Liver (tissue), 7 donors: ENCODE measurements at regions not wholly inside any gene's neighbourhood (a gene's known extent, or its start where the extent isn't known, plus 50 kb on each side); places are given as distances from the start of the nearest gene placed in this dataset.

Source experiments
- DNase-seq: peaks from one replicate; pipeline ENCODE4 v3.0.0-alpha.2; 2017; ENCODE audit warnings: low spot score
- H3K27ac ChIP-seq, 2 donors: one replicate each; pipeline ENCODE4 v1.7.0; 2013; ENCODE audit warnings: inconsistent platforms in 2 of 2, low read length in 2 of 2, control low read depth in 1 of 2, low read depth in 1 of 2, mild to moderate bottlenecking in 1 of 2
- H3K27me3 ChIP-seq, 4 donors: one replicate each; pipeline versions ENCODE4 v1.6.1 to v1.7.0; 2013; ENCODE audit warnings: low read length in 3 of 4, inconsistent platforms in 1 of 4, mild to moderate bottlenecking in 1 of 4, moderate library complexity in 1 of 4; ENCODE audit not compliant: control insufficient read depth in 4 of 4, insufficient read depth in 4 of 4
- H3K36me3 ChIP-seq, 4 donors: one replicate each; pipeline versions ENCODE4 v1.6.1 to v1.7.0; 2013; ENCODE audit warnings: low read length in 3 of 4, mild to moderate bottlenecking in 3 of 4, low read depth in 1 of 4, moderate library complexity in 1 of 4; ENCODE audit not compliant: control insufficient read depth in 4 of 4, insufficient read depth in 3 of 4
- H3K4me1 ChIP-seq, 4 donors: one replicate each; pipeline versions ENCODE4 v1.6.1 to v1.7.0; 2013; ENCODE audit warnings: low read length in 3 of 4, mild to moderate bottlenecking in 3 of 4, moderate library complexity in 1 of 4; ENCODE audit not compliant: control insufficient read depth in 4 of 4, insufficient read depth in 4 of 4
- H3K4me3 ChIP-seq, 3 donors: one replicate each; pipeline versions ENCODE4 v1.6.1 to v1.7.0; 2013; ENCODE audit warnings: low read length in 3 of 3, control low read depth in 1 of 3, low read depth in 1 of 3, mild to moderate bottlenecking in 1 of 3
- H3K9ac ChIP-seq, 2 donors: one replicate each; pipeline ENCODE4 v1.7.0; 2013; ENCODE audit warnings: low read length in 2 of 2, mild to moderate bottlenecking in 2 of 2, moderate library complexity in 2 of 2, control low read depth in 1 of 2, low read depth in 1 of 2
- H3K9me3 ChIP-seq, 4 donors: one replicate each; pipeline versions ENCODE4 v1.6.1 to v1.7.0; 2013; ENCODE audit warnings: low read length in 3 of 4; ENCODE audit not compliant: control insufficient read depth in 4 of 4
- EGR1 ChIP-seq, 2 donors: IDR thresholded peaks; 2 replicates each; pipeline ENCODE4 v1.6.1; 2016 to 2018; ENCODE audit warnings: antibody characterized with exemption in 2 of 2, low read depth in 2 of 2
- FOXA1 ChIP-seq: IDR thresholded peaks from 2 replicates; pipeline ENCODE4 v1.6.1; 2016; ENCODE audit warnings: antibody characterized with exemption
- FOXA2 ChIP-seq: IDR thresholded peaks from 2 replicates; pipeline ENCODE4 v1.6.1; 2016; ENCODE audit warnings: antibody characterized with exemption
- GABPA ChIP-seq, 2 donors: IDR thresholded peaks in 1 of 2; conservative IDR thresholded peaks in 1 of 2; 2 replicates each; pipeline ENCODE4 v1.6.1; 2016; ENCODE audit warnings: antibody characterized with exemption in 2 of 2, mild to moderate bottlenecking in 1 of 2, moderate library complexity in 1 of 2
- HNF4A ChIP-seq, 2 donors: conservative IDR thresholded peaks; 2 replicates each; pipeline ENCODE4 v1.6.1; 2016; ENCODE audit warnings: antibody characterized with exemption in 2 of 2, mild to moderate bottlenecking in 2 of 2
- JUND ChIP-seq, 2 donors: IDR thresholded peaks; 2 replicates each; pipeline ENCODE4 v1.6.1; 2016; ENCODE audit warnings: antibody characterized with exemption in 2 of 2
- NR2F2 ChIP-seq: IDR thresholded peaks from 2 replicates; pipeline ENCODE4 v1.6.1; 2016; ENCODE audit warnings: antibody characterized with exemption
- RAD21 ChIP-seq, 2 donors: IDR thresholded peaks; 2 replicates each; pipeline ENCODE4 v1.6.1; 2016; ENCODE audit warnings: antibody characterized with exemption in 2 of 2, mild to moderate bottlenecking in 2 of 2
- RXRA ChIP-seq, 2 donors: IDR thresholded peaks; 2 replicates each; pipeline ENCODE4 v1.6.1; 2017 to 2018; ENCODE audit warnings: antibody characterized with exemption in 2 of 2, mild to moderate bottlenecking in 1 of 2
- SP1 ChIP-seq: IDR thresholded peaks from 2 replicates; pipeline ENCODE4 v1.6.1; 2018; ENCODE audit warnings: antibody characterized with exemption, mild to moderate bottlenecking
- TAF1 ChIP-seq: conservative IDR thresholded peaks from 2 replicates; pipeline ENCODE4 v1.6.1; 2016; ENCODE audit warnings: antibody characterized with exemption, mild to moderate bottlenecking
- YY1 ChIP-seq: IDR thresholded peaks from 2 replicates; pipeline ENCODE4 v1.6.1; 2016; ENCODE audit warnings: antibody characterized with exemption, mild to moderate bottlenecking
- WGBS: extraction: QIAGEN DNeasy Blood & Tissue Kit; methylation state at CpG from one replicate; pipeline ENCODE4 v1.1.7; 2013; 5-methylcytosine and 5-hydroxymethylcytosine counted together
- TF ChIP-seq, protein P1 (sequence below): IDR thresholded peaks from 2 replicates; pipeline ENCODE4 v1.6.1; 2016; ENCODE audit warnings: antibody characterized with exemption, mild to moderate bottlenecking
- TF ChIP-seq, protein P2 (sequence below): IDR thresholded peaks from 2 replicates; pipeline ENCODE4 v1.6.1; 2016; ENCODE audit warnings: antibody characterized with exemption
- TF ChIP-seq, protein P3 (sequence below): IDR thresholded peaks from 2 replicates; pipeline ENCODE4 v1.6.1; 2016; ENCODE audit warnings: antibody characterized with exemption
- TF ChIP-seq, protein P4 (sequence below): IDR thresholded peaks from 2 replicates; pipeline ENCODE4 v1.6.1; 2016; ENCODE audit warnings: antibody characterized with exemption
- donor health status: healthy.
- donor health status: healthy.
- donor health status: healthy.
- donor health status: healthy.

DNA sequence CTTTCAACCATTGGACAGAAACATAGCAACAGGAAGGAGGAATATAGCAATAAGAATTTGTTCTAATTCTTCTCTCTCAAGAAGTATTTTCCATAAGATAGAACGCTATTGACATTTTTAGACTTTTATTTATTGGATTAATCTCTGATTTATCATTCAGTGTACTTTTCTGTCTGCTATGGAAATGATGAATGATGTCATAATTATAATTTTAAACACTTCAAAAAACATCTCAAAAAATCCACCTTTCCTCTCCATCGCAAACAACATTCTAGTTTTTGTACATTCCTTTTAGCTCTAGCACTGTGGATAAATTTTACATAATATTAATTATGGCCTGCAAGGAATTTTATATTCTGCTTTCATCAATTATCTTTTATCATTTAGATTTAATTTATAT lies 643.2 kb downstream of the DHX35 start:
- Histone ChIP-seq H3K4me3 (no peak overlapping the region), H3K9ac (no peak overlapping the region), H3K9me3 (no peaks in the 10 kb centered on the region), H3K4me1 (no peaks in the 10 kb centered on the region), H3K27me3 (no peaks in the 10 kb centered on the region), H3K27ac (no peak overlapping the region), H3K36me3 (no peaks in the 10 kb centered on the region)
- no peak for DNase-seq
- TF ChIP-seq RAD21 (IDR thresholded peaks at IDR 0.05) (no peak), SP1 (no peak), NR2F2 (no peak), FOXA1 (no peak), YY1 (no peak)
- TF ChIP-seq, protein P1, sequence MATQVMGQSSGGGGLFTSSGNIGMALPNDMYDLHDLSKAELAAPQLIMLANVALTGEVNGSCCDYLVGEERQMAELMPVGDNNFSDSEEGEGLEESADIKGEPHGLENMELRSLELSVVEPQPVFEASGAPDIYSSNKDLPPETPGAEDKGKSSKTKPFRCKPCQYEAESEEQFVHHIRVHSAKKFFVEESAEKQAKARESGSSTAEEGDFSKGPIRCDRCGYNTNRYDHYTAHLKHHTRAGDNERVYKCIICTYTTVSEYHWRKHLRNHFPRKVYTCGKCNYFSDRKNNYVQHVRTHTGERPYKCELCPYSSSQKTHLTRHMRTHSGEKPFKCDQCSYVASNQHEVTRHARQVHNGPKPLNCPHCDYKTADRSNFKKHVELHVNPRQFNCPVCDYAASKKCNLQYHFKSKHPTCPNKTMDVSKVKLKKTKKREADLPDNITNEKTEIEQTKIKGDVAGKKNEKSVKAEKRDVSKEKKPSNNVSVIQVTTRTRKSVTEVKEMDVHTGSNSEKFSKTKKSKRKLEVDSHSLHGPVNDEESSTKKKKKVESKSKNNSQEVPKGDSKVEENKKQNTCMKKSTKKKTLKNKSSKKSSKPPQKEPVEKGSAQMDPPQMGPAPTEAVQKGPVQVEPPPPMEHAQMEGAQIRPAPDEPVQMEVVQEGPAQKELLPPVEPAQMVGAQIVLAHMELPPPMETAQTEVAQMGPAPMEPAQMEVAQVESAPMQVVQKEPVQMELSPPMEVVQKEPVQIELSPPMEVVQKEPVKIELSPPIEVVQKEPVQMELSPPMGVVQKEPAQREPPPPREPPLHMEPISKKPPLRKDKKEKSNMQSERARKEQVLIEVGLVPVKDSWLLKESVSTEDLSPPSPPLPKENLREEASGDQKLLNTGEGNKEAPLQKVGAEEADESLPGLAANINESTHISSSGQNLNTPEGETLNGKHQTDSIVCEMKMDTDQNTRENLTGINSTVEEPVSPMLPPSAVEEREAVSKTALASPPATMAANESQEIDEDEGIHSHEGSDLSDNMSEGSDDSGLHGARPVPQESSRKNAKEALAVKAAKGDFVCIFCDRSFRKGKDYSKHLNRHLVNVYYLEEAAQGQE: no peak
- 88% methylated on average over 2 of the region's 2 CpGs for WGBS

DNA sequence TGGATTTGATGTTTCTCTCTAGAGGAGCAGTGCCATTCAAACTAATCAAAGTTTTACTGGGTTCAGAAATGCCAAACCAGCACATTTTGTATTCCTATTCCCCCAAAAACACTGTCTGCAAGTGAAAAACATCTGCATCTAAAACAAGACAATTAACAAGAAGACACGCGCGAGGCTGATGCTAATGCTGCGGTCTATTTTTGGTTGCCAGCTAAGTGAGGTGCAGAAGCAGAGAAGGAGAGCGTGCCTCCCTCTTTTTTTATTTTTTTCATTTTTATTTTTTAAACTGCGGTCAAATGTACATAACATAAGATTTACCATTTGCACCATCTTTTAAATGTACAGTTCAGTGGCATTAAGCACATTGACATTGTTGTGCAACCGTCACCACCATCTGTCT lies 641.1 kb downstream of the DHX35 start:
- no peak overlapping the region for H3K9ac ChIP-seq
- no peak overlapping the region for H3K27ac ChIP-seq
- no peaks in the 10 kb centered on the region for H3K4me1 ChIP-seq
- TF ChIP-seq FOXA2 (no peak), GABPA (IDR thresholded peaks at IDR 0.05 in 1 of 2, conservative IDR thresholded peaks at IDR 0.05 in 1 of 2) (no peak), TAF1 (no peak), HNF4A (conservative IDR thresholded peaks at IDR 0.05) (no peak), JUND (IDR thresholded peaks at IDR 0.05) (no peak), RAD21 (IDR thresholded peaks at IDR 0.05) (no peak), RXRA (IDR thresholded peaks at IDR 0.05) (no peak), NR2F2 (no peak), SP1 (no peak)
- H3K36me3 ChIP-seq: no peaks in the 10 kb centered on the region
- H3K27me3 ChIP-seq: no peaks in the 10 kb centered on the region
- 90% methylated on average over 7 of the region's 7 CpGs for WGBS
- H3K4me3 ChIP-seq: no peak overlapping the region
- no peaks in the 10 kb centered on the region for H3K9me3 ChIP-seq
- DNase-seq: no peak

DNA sequence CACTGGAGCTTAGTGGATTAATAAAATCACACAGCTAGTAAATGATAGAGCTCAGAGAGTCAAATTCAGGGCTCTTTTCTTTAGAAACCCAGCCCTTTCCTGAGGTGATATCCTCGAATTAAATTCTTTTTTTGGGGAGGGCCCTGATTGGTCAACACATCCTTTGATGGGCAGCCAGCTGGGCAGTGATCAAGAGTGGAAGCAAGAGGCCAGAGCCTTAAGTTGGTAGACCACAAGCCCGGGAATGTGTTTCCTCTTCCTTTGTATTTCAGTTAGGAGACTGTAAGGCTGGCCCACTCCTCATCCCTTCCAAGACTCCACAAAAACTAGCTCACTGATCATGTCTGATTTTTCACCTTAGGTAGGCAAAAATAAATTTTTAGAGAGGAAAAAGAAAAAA lies 640.5 kb downstream of the DHX35 start:
- Histone ChIP-seq H3K4me3 (no peak overlapping the region), H3K27ac (no peak overlapping the region), H3K4me1 (no peaks in the 10 kb centered on the region), H3K9ac (no peak overlapping the region), H3K9me3 (no peaks in the 10 kb centered on the region), H3K27me3 (no peaks in the 10 kb centered on the region), H3K36me3 (no peaks in the 10 kb centered on the region)
- DNase-seq: no peak
- WGBS: 42% methylated on average over 2 of the region's 2 CpGs
- TF ChIP-seq JUND (IDR thresholded peaks at IDR 0.05) (no peak), EGR1 (IDR thresholded peaks at IDR 0.05; ENCODE audit: low read depth in 2 of 2) (no peak), FOXA2 (no peak), HNF4A (conservative IDR thresholded peaks at IDR 0.05) (no peak), YY1 (no peak), NR2F2 (no peak), RXRA (IDR thresholded peaks at IDR 0.05) (no peak), SP1 (no peak)
- TF ChIP-seq, protein P2, sequence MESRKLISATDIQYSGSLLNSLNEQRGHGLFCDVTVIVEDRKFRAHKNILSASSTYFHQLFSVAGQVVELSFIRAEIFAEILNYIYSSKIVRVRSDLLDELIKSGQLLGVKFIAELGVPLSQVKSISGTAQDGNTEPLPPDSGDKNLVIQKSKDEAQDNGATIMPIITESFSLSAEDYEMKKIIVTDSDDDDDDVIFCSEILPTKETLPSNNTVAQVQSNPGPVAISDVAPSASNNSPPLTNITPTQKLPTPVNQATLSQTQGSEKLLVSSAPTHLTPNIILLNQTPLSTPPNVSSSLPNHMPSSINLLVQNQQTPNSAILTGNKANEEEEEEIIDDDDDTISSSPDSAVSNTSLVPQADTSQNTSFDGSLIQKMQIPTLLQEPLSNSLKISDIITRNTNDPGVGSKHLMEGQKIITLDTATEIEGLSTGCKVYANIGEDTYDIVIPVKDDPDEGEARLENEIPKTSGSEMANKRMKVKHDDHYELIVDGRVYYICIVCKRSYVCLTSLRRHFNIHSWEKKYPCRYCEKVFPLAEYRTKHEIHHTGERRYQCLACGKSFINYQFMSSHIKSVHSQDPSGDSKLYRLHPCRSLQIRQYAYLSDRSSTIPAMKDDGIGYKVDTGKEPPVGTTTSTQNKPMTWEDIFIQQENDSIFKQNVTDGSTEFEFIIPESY: no peak
- TF ChIP-seq, protein P3, sequence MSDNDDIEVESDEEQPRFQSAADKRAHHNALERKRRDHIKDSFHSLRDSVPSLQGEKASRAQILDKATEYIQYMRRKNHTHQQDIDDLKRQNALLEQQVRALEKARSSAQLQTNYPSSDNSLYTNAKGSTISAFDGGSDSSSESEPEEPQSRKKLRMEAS: no peak
- TF ChIP-seq, protein P4, sequence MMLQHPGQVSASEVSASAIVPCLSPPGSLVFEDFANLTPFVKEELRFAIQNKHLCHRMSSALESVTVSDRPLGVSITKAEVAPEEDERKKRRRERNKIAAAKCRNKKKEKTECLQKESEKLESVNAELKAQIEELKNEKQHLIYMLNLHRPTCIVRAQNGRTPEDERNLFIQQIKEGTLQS: no peak
- TF ChIP-seq, protein P1: no peak
